HepG2 (cell line): ENCODE measurements at regions not wholly inside any gene's neighbourhood (a gene's known extent, or its start where the extent isn't known, plus 50 kb on each side); places are given as distances from the start of the nearest gene placed in this dataset.

ENCODE experiments used
- ATAC-seq: fragments of 200-7000 bp; cut with Tn5 transposase; 3 replicates; pipeline ENCODE4 v1.9.1; 2020; ENCODE audit warnings: mild to moderate bottlenecking, moderate library complexity
- BruUV-seq: library from RNA; stranded (reverse); fragments of 400-500 nt; replicated peaks from 2 replicates; lab custom pipeline; 2021; lab: Mats Ljungman, UMichigan
- CTCF ChIA-PET: fragments of 300-600 bp; formaldehyde crosslinking; extraction: SDS; loops from one replicate; lab custom pipeline; 2021; ENCODE audit warnings: low total read pairs, inconsistent platforms, low intra/inter-chr PET ratio; lab: Yijun Ruan, JAX
- POLR2A ChIA-PET: fragments of 350-600 bp; sonication (Branson Sonifier 250); formaldehyde crosslinking; loops from one replicate; lab custom pipeline; 2020; ENCODE audit warnings: antibody characterized with exemption, inconsistent platforms; lab: Yijun Ruan, JAX
- DNase-seq: peaks from one replicate; pipeline ENCODE4 v3.0.0-alpha.2; 2015; ENCODE audit warnings: low spot score
- FAIRE-seq: peaks from 3 replicates; lab custom pipeline; 2011; peaks lifted over from hg19 to GRCh38; lab: Jason Lieb, UNC
- H2AFZ ChIP-seq: one replicate; pipeline ENCODE4 v1.6.1; 2011; ENCODE audit warnings: low read length, inconsistent platforms
- H3K27ac ChIP-seq: fragments of 300-600 bp; 3 replicates; pipeline ENCODE4 v1.8.0; 2011; ENCODE audit warnings: mixed run types, mild to moderate bottlenecking, mixed read lengths, low read length, inconsistent platforms; ENCODE audit not compliant: insufficient read depth; ENCODE audit errors: extremely low read length
- H3K27me3 ChIP-seq, 2 experiments: fragments of 200-600 bp in 1 of 2; 2 replicates in 1 of 2; 3 replicates in 1 of 2; pipeline versions ENCODE4 v1.6.0 to v1.8.0; 2011; ENCODE audit warnings: low read length in 2 of 2, mild to moderate bottlenecking in 2 of 2, moderate library complexity in 2 of 2, inconsistent platforms in 1 of 2; ENCODE audit not compliant: insufficient read depth in 2 of 2, control insufficient read depth in 1 of 2
- H3K36me3 ChIP-seq, 2 experiments: fragments of 200-600 bp in 1 of 2; replicated peaks in 1 of 2; 2 replicates in 1 of 2; 3 replicates in 1 of 2; pipeline versions ENCODE4 v1.5.1 to v1.8.0; 2011; ENCODE audit warnings: low read length in 2 of 2, inconsistent platforms in 1 of 2; ENCODE audit not compliant: insufficient read depth in 2 of 2, control insufficient read depth in 1 of 2
- H3K4me1 ChIP-seq: 2 replicates; pipeline ENCODE4 v1.5.1; 2012; ENCODE audit warnings: low read length, inconsistent platforms; ENCODE audit not compliant: insufficient read depth
- H3K4me2 ChIP-seq: 2 replicates; pipeline ENCODE4 v1.6.0; 2011; ENCODE audit warnings: low read depth, low read length, inconsistent platforms
- H3K4me3 ChIP-seq, 3 experiments: fragments of 200-600 bp in 1 of 3; sonication (generic), shearing (Covaris generic) in 1 of 3; replicated peaks in 1 of 3; 2 replicates each; pipeline ENCODE4 v1.5.1; 2011 to 2016; ENCODE audit warnings: low read length in 3 of 3, inconsistent platforms in 2 of 3, low read depth in 2 of 3, mild to moderate bottlenecking in 2 of 3, control low read depth in 1 of 3, mixed read lengths in 1 of 3; ENCODE audit not compliant: insufficient read depth in 1 of 3
- H3K79me2 ChIP-seq: one replicate; pipeline ENCODE4 v1.6.1; 2011; ENCODE audit warnings: low read length, inconsistent platforms; ENCODE audit not compliant: insufficient read depth
- H3K9ac ChIP-seq: 2 replicates; pipeline ENCODE4 v1.6.0; 2011; ENCODE audit warnings: mild to moderate bottlenecking, low read depth, low read length, inconsistent platforms; ENCODE audit not compliant: insufficient read depth
- H3K9me3 ChIP-seq: 2 replicates; pipeline ENCODE4 v1.5.1; 2012; ENCODE audit warnings: mild to moderate bottlenecking, low read length
- H4K20me1 ChIP-seq: 2 replicates; pipeline ENCODE4 v1.6.0; 2011; ENCODE audit warnings: inconsistent platforms, mild to moderate bottlenecking, low read length, moderate library complexity; ENCODE audit not compliant: insufficient read depth
- EEA1 ChIP-seq: sonication (generic); formaldehyde crosslinking; IDR thresholded peaks from 2 replicates; pipeline ENCODE4 v1.5.1; 2020; ENCODE audit warnings: mild to moderate bottlenecking, missing genetic modification reagents, borderline replicate concordance
- FOSL1 ChIP-seq: sonication (generic); formaldehyde crosslinking; IDR thresholded peaks from 2 replicates; pipeline ENCODE4 v1.9.0; 2021; ENCODE audit warnings: missing genetic modification reagents, borderline replicate concordance
- GATAD1 ChIP-seq: IDR thresholded peaks from 2 replicates; pipeline ENCODE4 v1.6.1; 2016; ENCODE audit warnings: missing genetic modification reagents, missing compliant biosample characterization
- MIER2 ChIP-seq: IDR thresholded peaks from 2 replicates; pipeline ENCODE4 v1.6.1; 2016; ENCODE audit warnings: missing biosample characterization, missing genetic modification reagents
- SNAPC2 ChIP-seq: sonication (generic); formaldehyde crosslinking; IDR thresholded peaks from 2 replicates; pipeline ENCODE4 v1.8.1; 2022; ENCODE audit warnings: mild to moderate bottlenecking, missing genetic modification reagents
- SNRNP70 ChIP-seq: fragments of 200-400 bp; formaldehyde crosslinking; IDR thresholded peaks from 2 replicates; pipeline ENCODE4 v1.6.1; 2017; ENCODE audit warnings: mild to moderate bottlenecking, low read depth, low read length, moderate library complexity
- ZNF225 ChIP-seq: sonication (generic); formaldehyde crosslinking; IDR thresholded peaks from 2 replicates; pipeline ENCODE4 v1.4.0; 2020; ENCODE audit warnings: mild to moderate bottlenecking, missing genetic modification reagents
- ZNF550 ChIP-seq: sonication (generic); formaldehyde crosslinking; IDR thresholded peaks from 2 replicates; pipeline ENCODE4 v1.4.0; 2020; ENCODE audit warnings: mild to moderate bottlenecking, missing genetic modification reagents, borderline replicate concordance
- ZNF615 ChIP-seq: sonication (generic); formaldehyde crosslinking; IDR thresholded peaks from 2 replicates; pipeline ENCODE4 v1.5.0; 2020; ENCODE audit warnings: mild to moderate bottlenecking, missing genetic modification reagents, borderline replicate concordance
- ZNF660 ChIP-seq: sonication (generic); formaldehyde crosslinking; IDR thresholded peaks from 2 replicates; pipeline ENCODE4 v1.5.1; 2020; ENCODE audit warnings: mild to moderate bottlenecking, low read depth, missing genetic modification reagents, borderline replicate concordance
- WGBS: methylation state at CpG from one replicate; pipeline ENCODE4 v1.1.6; 2017; ENCODE audit warnings: low lambda C conversion rate; 5-methylcytosine and 5-hydroxymethylcytosine counted together
- in situ Hi-C: cut with HindIII; loops from 2 replicates; pipeline ENCODE4 v1.10.0; 2017; ENCODE audit warnings: low pct_unique_long_range_greater_than_20kb; ENCODE audit not compliant: extremely low pct_ligation_motif_present
- intact Hi-C: fragments of 100-400 bp; cut with micrococcal nuclease; formaldehyde crosslinking; loops from one replicate; pipeline ENCODE4 v1.10.0; 2022; ENCODE audit not compliant: unreplicated experiment
- TF ChIP-seq, protein P1 (sequence below): sonication (generic); formaldehyde crosslinking; IDR thresholded peaks from 2 replicates; pipeline ENCODE4 v1.5.0; 2020; ENCODE audit warnings: mild to moderate bottlenecking, missing genetic modification reagents, borderline replicate concordance
- TF ChIP-seq, protein P2 (sequence below): sonication (generic); formaldehyde crosslinking; IDR thresholded peaks from 2 replicates; pipeline ENCODE4 v1.9.0; 2021; ENCODE audit warnings: missing genetic modification reagents, borderline replicate concordance
- TF ChIP-seq, protein P3 (sequence below): sonication (generic); formaldehyde crosslinking; IDR thresholded peaks from 2 replicates; pipeline ENCODE4 v1.4.0; 2020; ENCODE audit warnings: missing genetic modification reagents, low read depth, mild to moderate bottlenecking, borderline replicate concordance

DNA sequence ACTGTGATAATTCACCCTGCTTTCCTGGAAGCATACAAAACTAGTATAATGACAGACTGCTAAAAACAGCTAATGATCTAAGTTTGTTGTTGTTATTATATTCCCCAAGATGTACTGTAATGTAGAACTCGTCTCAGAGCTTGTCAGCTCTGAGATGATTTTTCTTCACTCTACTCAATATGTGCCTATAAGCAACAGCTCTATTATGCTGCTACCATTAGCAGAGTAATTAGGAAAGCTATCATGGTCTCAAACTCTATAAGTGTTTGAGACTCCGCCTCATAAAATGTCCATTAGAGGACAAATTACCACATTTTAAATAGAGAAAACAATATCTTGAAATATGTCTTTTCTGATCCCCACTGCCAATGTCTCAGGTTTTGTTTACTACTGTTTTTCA lies 476.5 kb upstream of the PCDH15 start:
- Histone ChIP-seq H3K9me3 (no peaks in the 10 kb centered on the region), H3K4me3 (no peak overlapping the region), H3K27ac (no peak overlapping the region), H3K36me3 (no peaks in the 10 kb centered on the region), H2AFZ (no peak overlapping the region), H3K27me3 (no peaks in the 10 kb centered on the region; a peak in 1 of 5 replicates), H3K4me2 (no peak overlapping the region), H3K9ac (no peak overlapping the region), H3K79me2 (no peaks in the 10 kb centered on the region), H3K4me1 (no peaks in the 10 kb centered on the region), H4K20me1 (no peaks in the 10 kb centered on the region)
- no peak for ATAC-seq
- in situ Hi-C loops = no loop called here
- CTCF ChIA-PET = no interaction called here
- WGBS = 3% methylated on average over 2 of the region's 2 CpGs
- TF ChIP-seq ZNF550 (CRISPR knock-in tag) = no peak
- TF ChIP-seq, protein P1, sequence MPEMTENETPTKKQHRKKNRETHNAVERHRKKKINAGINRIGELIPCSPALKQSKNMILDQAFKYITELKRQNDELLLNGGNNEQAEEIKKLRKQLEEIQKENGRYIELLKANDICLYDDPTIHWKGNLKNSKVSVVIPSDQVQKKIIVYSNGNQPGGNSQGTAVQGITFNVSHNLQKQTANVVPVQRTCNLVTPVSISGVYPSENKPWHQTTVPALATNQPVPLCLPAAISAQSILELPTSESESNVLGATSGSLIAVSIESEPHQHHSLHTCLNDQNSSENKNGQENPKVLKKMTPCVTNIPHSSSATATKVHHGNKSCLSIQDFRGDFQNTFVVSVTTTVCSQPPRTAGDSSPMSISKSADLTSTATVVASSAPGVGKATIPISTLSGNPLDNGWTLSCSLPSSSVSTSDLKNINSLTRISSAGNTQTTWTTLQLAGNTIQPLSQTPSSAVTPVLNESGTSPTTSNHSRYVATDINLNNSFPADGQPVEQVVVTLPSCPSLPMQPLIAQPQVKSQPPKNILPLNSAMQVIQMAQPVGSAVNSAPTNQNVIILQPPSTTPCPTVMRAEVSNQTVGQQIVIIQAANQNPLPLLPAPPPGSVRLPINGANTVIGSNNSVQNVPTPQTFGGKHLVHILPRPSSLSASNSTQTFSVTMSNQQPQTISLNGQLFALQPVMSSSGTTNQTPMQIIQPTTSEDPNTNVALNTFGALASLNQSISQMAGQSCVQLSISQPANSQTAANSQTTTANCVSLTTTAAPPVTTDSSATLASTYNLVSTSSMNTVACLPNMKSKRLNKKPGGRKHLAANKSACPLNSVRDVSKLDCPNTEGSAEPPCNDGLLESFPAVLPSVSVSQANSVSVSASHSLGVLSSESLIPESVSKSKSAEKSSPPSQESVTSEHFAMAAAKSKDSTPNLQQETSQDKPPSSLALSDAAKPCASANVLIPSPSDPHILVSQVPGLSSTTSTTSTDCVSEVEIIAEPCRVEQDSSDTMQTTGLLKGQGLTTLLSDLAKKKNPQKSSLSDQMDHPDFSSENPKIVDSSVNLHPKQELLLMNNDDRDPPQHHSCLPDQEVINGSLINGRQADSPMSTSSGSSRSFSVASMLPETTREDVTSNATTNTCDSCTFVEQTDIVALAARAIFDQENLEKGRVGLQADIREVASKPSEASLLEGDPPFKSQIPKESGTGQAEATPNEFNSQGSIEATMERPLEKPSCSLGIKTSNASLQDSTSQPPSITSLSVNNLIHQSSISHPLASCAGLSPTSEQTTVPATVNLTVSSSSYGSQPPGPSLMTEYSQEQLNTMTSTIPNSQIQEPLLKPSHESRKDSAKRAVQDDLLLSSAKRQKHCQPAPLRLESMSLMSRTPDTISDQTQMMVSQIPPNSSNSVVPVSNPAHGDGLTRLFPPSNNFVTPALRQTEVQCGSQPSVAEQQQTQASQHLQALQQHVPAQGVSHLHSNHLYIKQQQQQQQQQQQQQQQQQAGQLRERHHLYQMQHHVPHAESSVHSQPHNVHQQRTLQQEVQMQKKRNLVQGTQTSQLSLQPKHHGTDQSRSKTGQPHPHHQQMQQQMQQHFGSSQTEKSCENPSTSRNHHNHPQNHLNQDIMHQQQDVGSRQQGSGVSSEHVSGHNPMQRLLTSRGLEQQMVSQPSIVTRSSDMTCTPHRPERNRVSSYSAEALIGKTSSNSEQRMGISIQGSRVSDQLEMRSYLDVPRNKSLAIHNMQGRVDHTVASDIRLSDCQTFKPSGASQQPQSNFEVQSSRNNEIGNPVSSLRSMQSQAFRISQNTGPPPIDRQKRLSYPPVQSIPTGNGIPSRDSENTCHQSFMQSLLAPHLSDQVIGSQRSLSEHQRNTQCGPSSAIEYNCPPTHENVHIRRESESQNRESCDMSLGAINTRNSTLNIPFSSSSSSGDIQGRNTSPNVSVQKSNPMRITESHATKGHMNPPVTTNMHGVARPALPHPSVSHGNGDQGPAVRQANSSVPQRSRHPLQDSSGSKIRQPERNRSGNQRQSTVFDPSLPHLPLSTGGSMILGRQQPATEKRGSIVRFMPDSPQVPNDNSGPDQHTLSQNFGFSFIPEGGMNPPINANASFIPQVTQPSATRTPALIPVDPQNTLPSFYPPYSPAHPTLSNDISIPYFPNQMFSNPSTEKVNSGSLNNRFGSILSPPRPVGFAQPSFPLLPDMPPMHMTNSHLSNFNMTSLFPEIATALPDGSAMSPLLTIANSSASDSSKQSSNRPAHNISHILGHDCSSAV (CRISPR knock-in tag) = no peak
- TF ChIP-seq ZNF615 (CRISPR knock-in tag) = no peak
- no peak for TF ChIP-seq GATAD1
- TF ChIP-seq SNRNP70 = no peak
- TF ChIP-seq SNAPC2 (CRISPR knock-in tag) = no peak
- no peak for TF ChIP-seq MIER2 (CRISPR knock-in tag)
- no peak for TF ChIP-seq ZNF225
- TF ChIP-seq, protein P2, sequence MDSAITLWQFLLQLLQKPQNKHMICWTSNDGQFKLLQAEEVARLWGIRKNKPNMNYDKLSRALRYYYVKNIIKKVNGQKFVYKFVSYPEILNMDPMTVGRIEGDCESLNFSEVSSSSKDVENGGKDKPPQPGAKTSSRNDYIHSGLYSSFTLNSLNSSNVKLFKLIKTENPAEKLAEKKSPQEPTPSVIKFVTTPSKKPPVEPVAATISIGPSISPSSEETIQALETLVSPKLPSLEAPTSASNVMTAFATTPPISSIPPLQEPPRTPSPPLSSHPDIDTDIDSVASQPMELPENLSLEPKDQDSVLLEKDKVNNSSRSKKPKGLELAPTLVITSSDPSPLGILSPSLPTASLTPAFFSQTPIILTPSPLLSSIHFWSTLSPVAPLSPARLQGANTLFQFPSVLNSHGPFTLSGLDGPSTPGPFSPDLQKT (CRISPR knock-in tag) = no peak
- TF ChIP-seq FOSL1 = no peak
- TF ChIP-seq, protein P3, sequence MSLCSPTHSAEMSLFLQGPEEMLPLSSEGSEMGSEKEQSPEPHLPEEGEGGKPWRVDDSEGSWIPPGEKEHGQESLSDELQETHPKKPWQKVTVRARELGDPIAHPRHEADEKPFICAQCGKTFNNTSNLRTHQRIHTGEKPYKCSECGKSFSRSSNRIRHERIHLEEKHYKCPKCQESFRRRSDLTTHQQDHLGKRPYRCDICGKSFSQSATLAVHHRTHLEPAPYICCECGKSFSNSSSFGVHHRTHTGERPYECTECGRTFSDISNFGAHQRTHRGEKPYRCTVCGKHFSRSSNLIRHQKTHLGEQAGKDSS (CRISPR knock-in tag) = no peak
- TF ChIP-seq EEA1 = no peak
- TF ChIP-seq ZNF660 (CRISPR knock-in tag) = no peak
- no peak for FAIRE-seq
- POLR2A ChIA-PET = no interaction called here
- no peak for DNase-seq
- BruUV-seq = no TSS peak
- intact Hi-C loops = no loop called here
